HFFc6 (cell line): ENCODE measurements at regions not wholly inside any gene's neighbourhood (a gene's known extent, or its start where the extent isn't known, plus 50 kb on each side); places are given as distances from the start of the nearest gene placed in this dataset.

Experiments used
- DNase-seq: peaks from one replicate; pipeline ENCODE4 v3.0.0-alpha.2; 2018
- H3K27ac Mint-ChIP-seq: 2 replicates; pipeline ENCODE4 v1.8.0; 2020; ENCODE audit warnings: mild to moderate bottlenecking, mixed read lengths
- H3K27me3 Mint-ChIP-seq: 2 replicates; pipeline ENCODE4 v1.8.0; 2021; ENCODE audit warnings: mild to moderate bottlenecking, moderate library complexity, mixed read lengths; ENCODE audit not compliant: insufficient read depth
- H3K36me3 Mint-ChIP-seq: 2 replicates; pipeline ENCODE4 v1.8.0; 2021; ENCODE audit warnings: low read depth, mixed read lengths
- H3K4me1 Mint-ChIP-seq: 2 replicates; pipeline ENCODE4 v1.8.0; 2020; ENCODE audit warnings: low read depth, mixed read lengths
- H3K4me3 Mint-ChIP-seq: 2 replicates; pipeline ENCODE4 v1.8.0; 2020; ENCODE audit warnings: mild to moderate bottlenecking, moderate library complexity, mixed read lengths
- H3K9me3 Mint-ChIP-seq: 2 replicates; pipeline ENCODE4 v1.8.0; 2020; ENCODE audit warnings: mild to moderate bottlenecking, mixed read lengths
- TF ChIP-seq, protein P1 (sequence below): fragments of 200-600 bp; sonication (generic); IDR thresholded peaks from 2 replicates; pipeline ENCODE4 v1.5.0; 2021; ENCODE audit warnings: antibody characterized with exemption, mild to moderate bottlenecking

- no peak overlapping the region for H3K27ac Mint-ChIP-seq
- no peaks in the 10 kb centered on the region for H3K4me1 Mint-ChIP-seq
- no peaks in the 10 kb centered on the region for H3K36me3 Mint-ChIP-seq
- H3K27me3 Mint-ChIP-seq, result peaks cover 2% of the 10 kb centered on the region; the same call in 1 of the 2 replicates
- peaks cover 45% of the 10 kb centered on the region for H3K9me3 Mint-ChIP-seq
- H3K4me3 Mint-ChIP-seq, result no peak overlapping the region
- no peak for DNase-seq
- TF ChIP-seq, protein P1, sequence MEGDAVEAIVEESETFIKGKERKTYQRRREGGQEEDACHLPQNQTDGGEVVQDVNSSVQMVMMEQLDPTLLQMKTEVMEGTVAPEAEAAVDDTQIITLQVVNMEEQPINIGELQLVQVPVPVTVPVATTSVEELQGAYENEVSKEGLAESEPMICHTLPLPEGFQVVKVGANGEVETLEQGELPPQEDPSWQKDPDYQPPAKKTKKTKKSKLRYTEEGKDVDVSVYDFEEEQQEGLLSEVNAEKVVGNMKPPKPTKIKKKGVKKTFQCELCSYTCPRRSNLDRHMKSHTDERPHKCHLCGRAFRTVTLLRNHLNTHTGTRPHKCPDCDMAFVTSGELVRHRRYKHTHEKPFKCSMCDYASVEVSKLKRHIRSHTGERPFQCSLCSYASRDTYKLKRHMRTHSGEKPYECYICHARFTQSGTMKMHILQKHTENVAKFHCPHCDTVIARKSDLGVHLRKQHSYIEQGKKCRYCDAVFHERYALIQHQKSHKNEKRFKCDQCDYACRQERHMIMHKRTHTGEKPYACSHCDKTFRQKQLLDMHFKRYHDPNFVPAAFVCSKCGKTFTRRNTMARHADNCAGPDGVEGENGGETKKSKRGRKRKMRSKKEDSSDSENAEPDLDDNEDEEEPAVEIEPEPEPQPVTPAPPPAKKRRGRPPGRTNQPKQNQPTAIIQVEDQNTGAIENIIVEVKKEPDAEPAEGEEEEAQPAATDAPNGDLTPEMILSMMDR, result no peak
These were observed 55.3 kb upstream of the TTC34 start for GRCh38 chr1:2856676-2857375.

DNA sequence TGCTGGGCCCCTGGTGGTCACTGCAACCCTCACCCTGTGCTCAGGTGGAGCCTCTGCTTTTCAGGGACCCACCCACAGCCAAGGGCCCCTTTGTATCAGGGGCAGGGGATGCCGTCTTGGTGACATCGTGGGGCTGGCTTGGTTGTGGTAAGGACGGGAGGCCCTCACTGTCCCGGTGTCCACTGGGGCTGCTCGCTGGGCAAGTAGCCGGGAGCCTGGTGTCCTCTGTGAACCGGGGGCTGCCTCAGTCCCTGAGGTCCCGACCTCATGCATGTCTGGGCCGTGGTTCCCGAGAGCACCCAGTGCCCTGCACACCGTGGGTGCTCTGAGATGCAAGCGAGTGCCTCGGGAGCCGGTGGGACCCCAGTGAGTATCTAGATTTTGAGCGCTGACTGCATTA, 56.0 kb upstream of the TTC34 start:
- Mint-ChIP-seq H3K9me3 (peaks cover 50% of the 10 kb centered on the region), H3K27ac (no peak overlapping the region), H3K27me3 (peaks cover 2% of the 10 kb centered on the region; the same call in 1 of the 2 replicates), H3K4me1 (no peaks in the 10 kb centered on the region), H3K4me3 (no peak overlapping the region), H3K36me3 (no peaks in the 10 kb centered on the region)
- TF ChIP-seq, protein P1, result no peak
- no peak for DNase-seq

DNA sequence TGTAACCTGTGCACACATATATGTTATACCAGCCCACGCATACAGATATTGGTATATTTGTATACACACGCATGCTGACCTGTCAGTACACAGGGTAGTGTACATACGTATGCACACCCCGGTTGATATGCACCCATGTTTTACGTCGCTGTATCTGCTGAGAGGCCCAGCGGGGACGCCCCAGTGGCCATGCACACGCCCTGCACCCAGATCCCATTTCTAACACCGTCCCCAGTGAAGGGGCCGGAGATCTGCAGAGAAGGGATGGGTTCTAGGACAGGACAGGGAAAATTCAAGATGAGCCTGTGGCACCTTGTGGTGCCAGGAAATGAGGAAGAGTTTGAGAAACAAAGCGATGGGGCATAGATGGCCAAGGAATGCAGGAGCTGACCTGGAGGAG, 57.2 kb upstream of the TTC34 start:
- Mint-ChIP-seq H3K27ac (no peak overlapping the region), H3K27me3 (peaks cover 2% of the 10 kb centered on the region; the same call in 1 of the 2 replicates), H3K36me3 (no peaks in the 10 kb centered on the region), H3K9me3 (peaks cover 46% of the 10 kb centered on the region), H3K4me1 (no peaks in the 10 kb centered on the region), H3K4me3 (no peak overlapping the region)
- no peak for DNase-seq
- TF ChIP-seq, protein P1, result no peak

- Mint-ChIP-seq H3K4me1 (no peaks in the 10 kb centered on the region), H3K36me3 (no peaks in the 10 kb centered on the region), H3K9me3 (peaks cover 46% of the 10 kb centered on the region), H3K27ac (no peak overlapping the region), H3K4me3 (no peak overlapping the region), H3K27me3 (peaks cover 2% of the 10 kb centered on the region; the same call in 1 of the 2 replicates)
- DNase-seq, result no peak
- TF ChIP-seq, protein P1, result no peak
These were observed 57.9 kb upstream of the TTC34 start for GRCh38 chr1:2859219-2859880.

GRCh38 chr1:2859881-2860430, 58.5 kb upstream of the TTC34 start:
- H3K27ac Mint-ChIP-seq, result no peak overlapping the region
- H3K36me3 Mint-ChIP-seq, result no peaks in the 10 kb centered on the region
- no peak overlapping the region for H3K4me3 Mint-ChIP-seq
- peaks cover 2% of the 10 kb centered on the region; the same call in 1 of the 2 replicates for H3K27me3 Mint-ChIP-seq
- TF ChIP-seq, protein P1, result no peak
- no peaks in the 10 kb centered on the region for H3K4me1 Mint-ChIP-seq
- peaks cover 46% of the 10 kb centered on the region for H3K9me3 Mint-ChIP-seq
- DNase-seq, result no peak
